ENCODE measurements at regions not wholly inside any gene's neighbourhood (a gene's known extent, or its start where the extent isn't known, plus 50 kb on each side); places are given as distances from the start of the nearest gene placed in this dataset.

DNA sequence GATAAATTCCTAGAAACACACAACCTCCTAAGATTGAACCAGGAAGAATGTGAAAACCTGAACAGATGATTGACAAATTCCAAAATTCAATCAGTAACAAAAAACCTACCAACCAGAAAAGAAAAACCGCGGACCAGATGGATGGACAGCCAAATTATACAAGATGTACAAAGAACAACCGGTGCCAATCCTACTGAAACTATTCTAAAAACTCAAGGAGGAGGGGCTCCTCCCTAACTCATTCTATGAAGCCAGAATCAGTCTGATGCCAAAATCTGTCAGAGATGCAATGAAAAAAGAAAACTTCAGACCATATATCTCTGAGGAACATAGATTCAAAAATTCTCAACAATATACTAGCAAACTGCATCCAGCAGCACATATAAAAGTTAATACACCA lies 262.4 kb upstream of the DAB1 start:
- H3K4me3 ChIP-seq (ENCODE audit: low read depth, low read length) = no peak overlapping the region
- TF ChIP-seq, protein P1, sequence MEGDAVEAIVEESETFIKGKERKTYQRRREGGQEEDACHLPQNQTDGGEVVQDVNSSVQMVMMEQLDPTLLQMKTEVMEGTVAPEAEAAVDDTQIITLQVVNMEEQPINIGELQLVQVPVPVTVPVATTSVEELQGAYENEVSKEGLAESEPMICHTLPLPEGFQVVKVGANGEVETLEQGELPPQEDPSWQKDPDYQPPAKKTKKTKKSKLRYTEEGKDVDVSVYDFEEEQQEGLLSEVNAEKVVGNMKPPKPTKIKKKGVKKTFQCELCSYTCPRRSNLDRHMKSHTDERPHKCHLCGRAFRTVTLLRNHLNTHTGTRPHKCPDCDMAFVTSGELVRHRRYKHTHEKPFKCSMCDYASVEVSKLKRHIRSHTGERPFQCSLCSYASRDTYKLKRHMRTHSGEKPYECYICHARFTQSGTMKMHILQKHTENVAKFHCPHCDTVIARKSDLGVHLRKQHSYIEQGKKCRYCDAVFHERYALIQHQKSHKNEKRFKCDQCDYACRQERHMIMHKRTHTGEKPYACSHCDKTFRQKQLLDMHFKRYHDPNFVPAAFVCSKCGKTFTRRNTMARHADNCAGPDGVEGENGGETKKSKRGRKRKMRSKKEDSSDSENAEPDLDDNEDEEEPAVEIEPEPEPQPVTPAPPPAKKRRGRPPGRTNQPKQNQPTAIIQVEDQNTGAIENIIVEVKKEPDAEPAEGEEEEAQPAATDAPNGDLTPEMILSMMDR (IDR thresholded peaks at IDR 0.05; ENCODE audit: borderline replicate concordance, insufficient read depth, low read depth, low read length) = no peak

DNA sequence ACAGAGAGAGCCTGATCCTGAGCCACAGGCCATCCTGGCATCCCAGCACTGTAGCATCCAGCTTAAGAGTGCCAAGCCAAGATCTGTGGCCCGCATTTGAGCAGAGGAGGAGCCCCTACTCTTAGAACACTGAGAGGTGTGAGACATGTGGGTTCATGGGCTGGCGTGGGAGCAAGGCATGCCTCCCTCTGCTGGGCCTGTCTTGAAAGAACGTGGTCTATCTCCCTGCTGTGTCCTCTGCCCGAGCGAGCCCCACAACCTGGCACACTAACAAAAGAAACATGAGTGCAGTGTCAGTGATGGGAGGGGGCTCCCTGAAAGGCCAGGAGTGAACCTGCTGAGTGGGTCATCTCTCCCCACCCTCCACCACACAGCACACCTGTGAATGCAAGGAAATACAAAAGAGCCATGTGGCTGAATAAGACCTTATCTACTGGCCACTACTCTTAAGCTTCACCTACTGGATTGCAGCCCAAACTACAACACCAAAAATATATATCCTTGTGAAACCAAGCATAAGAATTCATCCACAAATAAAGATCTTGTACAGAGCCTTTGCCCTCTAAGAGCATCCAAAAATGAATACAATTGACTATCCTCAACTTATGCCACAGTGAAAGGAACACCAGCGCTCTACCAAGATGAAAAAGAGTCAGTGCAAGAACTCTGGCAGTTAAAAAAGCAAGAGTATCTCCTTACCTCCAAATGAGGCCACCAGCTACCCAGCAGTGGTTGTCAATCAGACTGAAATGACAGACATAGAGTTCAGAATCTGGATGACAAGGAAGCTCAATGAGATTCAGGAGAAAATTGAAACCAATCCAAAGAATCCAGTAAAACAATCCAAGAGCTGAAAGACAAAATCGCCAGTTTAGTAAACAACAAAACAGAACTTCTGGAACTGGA lies 259.4 kb upstream of the DAB1 start:
- TF ChIP-seq, protein P1 (IDR thresholded peaks at IDR 0.05; ENCODE audit: borderline replicate concordance, insufficient read depth, low read depth, low read length) = no peak
- H3K4me3 ChIP-seq (ENCODE audit: low read depth, low read length) = no peak overlapping the region

DNA sequence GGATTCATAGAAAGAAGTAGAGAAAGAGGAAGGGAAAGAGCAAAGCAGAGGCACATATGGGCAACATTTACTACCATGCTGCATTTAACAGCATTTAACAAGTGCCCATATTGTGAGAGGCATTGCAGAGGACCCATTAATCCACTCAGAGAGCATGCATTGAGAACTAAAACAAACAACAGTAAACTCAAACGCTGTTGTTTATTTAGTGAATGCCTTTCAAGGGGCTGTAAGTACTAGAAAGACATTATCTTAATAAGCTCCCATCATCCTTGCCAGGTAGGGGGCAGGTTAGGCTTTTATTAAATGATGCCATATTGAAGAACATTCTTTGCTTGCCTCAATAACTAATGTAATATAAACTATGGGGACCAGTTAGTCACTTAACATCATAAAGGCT lies 254.3 kb upstream of the DAB1 start:
- TF ChIP-seq, protein P1 (IDR thresholded peaks at IDR 0.05; ENCODE audit: borderline replicate concordance, insufficient read depth, low read depth, low read length) = no peak
- no peak overlapping the region for H3K4me3 ChIP-seq (ENCODE audit: low read depth, low read length)

DNA sequence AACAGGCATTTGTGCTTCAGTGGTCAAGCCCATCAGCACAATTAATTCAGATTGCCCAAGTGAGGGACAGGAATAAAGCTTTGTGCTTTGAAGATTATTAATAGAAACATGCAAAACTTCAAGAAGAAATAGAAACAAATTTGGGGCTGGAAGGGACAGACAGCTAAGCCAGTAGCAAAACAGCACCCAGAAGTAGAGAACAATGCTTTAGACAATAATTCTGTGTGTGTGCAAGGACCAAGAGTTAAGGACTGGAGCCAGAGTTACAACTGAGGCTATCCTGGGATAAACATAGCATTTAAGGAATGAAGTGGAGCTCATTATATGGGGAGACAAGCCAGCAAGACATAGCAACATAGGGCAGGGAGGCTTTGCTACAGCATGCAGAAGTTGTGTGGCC lies 251.9 kb upstream of the DAB1 start:
- TF ChIP-seq, protein P1 (IDR thresholded peaks at IDR 0.05; ENCODE audit: borderline replicate concordance, insufficient read depth, low read depth, low read length) = no peak
- H3K4me3 ChIP-seq (ENCODE audit: low read depth, low read length) = no peak overlapping the region

DNA sequence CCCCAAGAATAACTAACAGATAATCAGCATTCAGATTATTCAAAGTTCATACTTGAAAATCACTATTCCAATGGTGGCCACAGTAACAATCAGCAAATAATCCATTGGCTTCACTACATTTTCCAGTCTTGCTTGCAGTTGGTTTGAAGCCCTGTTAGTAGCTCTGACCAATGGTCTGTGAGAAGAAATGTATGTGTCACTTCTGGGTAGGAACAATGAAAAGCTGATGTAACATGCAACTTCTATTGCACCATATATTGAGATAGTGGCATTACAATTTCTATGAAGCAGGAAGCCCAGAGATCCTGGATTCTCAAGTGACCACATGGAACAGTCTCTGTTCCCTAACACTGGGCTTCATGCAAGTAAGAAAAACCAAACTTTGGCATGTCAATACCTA lies 250.9 kb upstream of the DAB1 start:
- TF ChIP-seq, protein P1 (IDR thresholded peaks at IDR 0.05; ENCODE audit: borderline replicate concordance, insufficient read depth, low read depth, low read length) = no peak

DNA sequence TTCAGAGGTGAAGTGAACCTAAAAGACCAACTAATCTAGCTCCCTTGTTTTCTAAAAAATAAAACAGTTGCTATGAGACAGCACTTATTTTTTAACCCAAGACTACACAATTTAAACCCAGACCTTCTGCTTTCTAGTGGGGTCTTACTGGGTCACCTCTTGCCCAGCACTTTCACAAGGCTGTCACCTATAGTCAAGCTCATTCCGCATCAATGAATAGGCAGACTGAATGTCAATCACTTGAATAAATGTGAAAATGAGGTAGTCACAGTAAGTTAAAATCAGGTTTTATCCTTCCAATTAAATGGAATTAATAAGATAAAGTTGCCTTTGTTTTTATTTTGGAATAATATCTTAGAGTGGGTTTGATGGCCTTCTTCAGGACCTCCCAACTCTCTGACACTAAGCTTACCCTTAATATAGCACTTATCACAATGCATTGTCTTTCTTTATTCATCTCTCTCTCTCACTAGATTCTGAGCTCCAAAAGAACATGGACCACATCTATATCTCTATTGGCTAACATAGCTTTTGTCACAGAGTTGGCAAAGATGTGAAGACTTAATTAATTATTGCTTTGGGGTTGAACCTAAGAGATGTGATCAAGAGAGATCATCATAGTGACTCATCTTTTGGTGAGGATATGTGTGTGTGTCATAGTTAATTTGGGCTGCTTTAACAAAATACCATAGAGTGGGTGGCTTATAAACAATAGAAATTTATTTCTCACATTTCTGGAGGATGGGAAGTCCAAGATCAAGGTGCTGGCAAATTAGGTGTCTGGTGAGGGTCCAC lies 248.7 kb upstream of the DAB1 start:
- TF ChIP-seq, protein P1 (IDR thresholded peaks at IDR 0.05; ENCODE audit: borderline replicate concordance, insufficient read depth, low read depth, low read length) = no peak

More for the DNA sequence above, 250.9 kb upstream of the DAB1 start:
- H3K4me3 ChIP-seq (ENCODE audit: low read depth, low read length) = no peak overlapping the region

More for the DNA sequence above, 248.7 kb upstream of the DAB1 start:
- no peak overlapping the region for H3K4me3 ChIP-seq (ENCODE audit: low read depth, low read length)
